Liver (tissue), 3 donors: ENCODE measurements at regions not wholly inside any gene's neighbourhood (a gene's known extent, or its start where the extent isn't known, plus 50 kb on each side); places are given as distances from the start of the nearest gene placed in this dataset.

ENCODE experiments used
- FOXA1 ChIP-seq: IDR thresholded peaks from 2 replicates; pipeline ENCODE4 v1.6.1; 2016; ENCODE audit warnings: antibody characterized with exemption
- GABPA ChIP-seq, 2 donors: IDR thresholded peaks in 1 of 2; conservative IDR thresholded peaks in 1 of 2; 2 replicates each; pipeline ENCODE4 v1.6.1; 2016; ENCODE audit warnings: antibody characterized with exemption in 2 of 2, mild to moderate bottlenecking in 1 of 2, moderate library complexity in 1 of 2
- REST ChIP-seq: IDR thresholded peaks from 2 replicates; pipeline ENCODE4 v1.6.1; 2016; ENCODE audit warnings: antibody characterized with exemption, mild to moderate bottlenecking
- SP1 ChIP-seq: IDR thresholded peaks from 2 replicates; pipeline ENCODE4 v1.6.1; 2018; ENCODE audit warnings: antibody characterized with exemption, mild to moderate bottlenecking
- TF ChIP-seq, protein P1 (sequence below): fragments of 150-350 bp; IDR thresholded peaks from 2 replicates; pipeline ENCODE4 v1.5.1; 2017; ENCODE audit warnings: improper control_type of control experiment, low read depth, low read length; ENCODE audit not compliant: missing input control
- TF ChIP-seq, protein P2 (sequence below): IDR thresholded peaks from 2 replicates; pipeline ENCODE4 v1.6.1; 2016; ENCODE audit warnings: antibody characterized with exemption
- donor health status: healthy.
- donor health status: healthy.

DNA sequence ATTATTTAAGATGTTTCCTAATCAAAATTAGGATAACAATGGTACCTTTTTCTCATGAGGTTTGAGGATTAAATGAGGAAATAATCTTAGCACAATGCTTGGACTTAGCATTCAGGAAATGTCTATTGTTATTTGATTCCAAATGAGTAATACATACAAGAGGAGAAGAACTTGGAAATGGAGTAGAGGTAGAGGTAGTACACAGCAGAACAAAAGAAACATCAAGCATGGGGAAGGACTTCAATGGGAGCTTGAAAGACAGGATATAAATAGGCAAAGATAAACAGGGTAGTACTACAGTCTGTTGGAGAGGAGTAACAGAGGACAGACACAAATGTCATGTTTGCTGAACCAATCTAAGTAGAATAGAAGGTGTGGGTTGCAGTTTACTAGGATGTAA is 59.5 kb upstream of the RGS2 start:
- TF ChIP-seq, protein P1, sequence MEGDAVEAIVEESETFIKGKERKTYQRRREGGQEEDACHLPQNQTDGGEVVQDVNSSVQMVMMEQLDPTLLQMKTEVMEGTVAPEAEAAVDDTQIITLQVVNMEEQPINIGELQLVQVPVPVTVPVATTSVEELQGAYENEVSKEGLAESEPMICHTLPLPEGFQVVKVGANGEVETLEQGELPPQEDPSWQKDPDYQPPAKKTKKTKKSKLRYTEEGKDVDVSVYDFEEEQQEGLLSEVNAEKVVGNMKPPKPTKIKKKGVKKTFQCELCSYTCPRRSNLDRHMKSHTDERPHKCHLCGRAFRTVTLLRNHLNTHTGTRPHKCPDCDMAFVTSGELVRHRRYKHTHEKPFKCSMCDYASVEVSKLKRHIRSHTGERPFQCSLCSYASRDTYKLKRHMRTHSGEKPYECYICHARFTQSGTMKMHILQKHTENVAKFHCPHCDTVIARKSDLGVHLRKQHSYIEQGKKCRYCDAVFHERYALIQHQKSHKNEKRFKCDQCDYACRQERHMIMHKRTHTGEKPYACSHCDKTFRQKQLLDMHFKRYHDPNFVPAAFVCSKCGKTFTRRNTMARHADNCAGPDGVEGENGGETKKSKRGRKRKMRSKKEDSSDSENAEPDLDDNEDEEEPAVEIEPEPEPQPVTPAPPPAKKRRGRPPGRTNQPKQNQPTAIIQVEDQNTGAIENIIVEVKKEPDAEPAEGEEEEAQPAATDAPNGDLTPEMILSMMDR: no peak
- TF ChIP-seq GABPA (IDR thresholded peaks at IDR 0.05 in 1 of 2, conservative IDR thresholded peaks at IDR 0.05 in 1 of 2) (no peak), FOXA1 (no peak), SP1 (no peak), REST (no peak)
- TF ChIP-seq, protein P2, sequence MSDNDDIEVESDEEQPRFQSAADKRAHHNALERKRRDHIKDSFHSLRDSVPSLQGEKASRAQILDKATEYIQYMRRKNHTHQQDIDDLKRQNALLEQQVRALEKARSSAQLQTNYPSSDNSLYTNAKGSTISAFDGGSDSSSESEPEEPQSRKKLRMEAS: no peak
